PFSK-1 (cell line): ENCODE measurements at regions not wholly inside any gene's neighbourhood (a gene's known extent, or its start where the extent isn't known, plus 50 kb on each side); places are given as distances from the start of the nearest gene placed in this dataset.

Source experiments
- FOXP2 ChIP-seq: optimal IDR thresholded peaks from 2 replicates; pipeline ENCODE3; 2011; ENCODE audit warnings: borderline replicate concordance, control low read depth, inconsistent platforms; ENCODE audit not compliant: insufficient read depth; ENCODE audit errors: extremely low read length, extremely low read depth
- POLR2AphosphoS5 ChIP-seq: IDR thresholded peaks from 2 replicates; pipeline ENCODE4 v1.6.1; 2012; ENCODE audit warnings: low read depth, mild to moderate bottlenecking, control low read depth, low read length, moderate library complexity
- REST ChIP-seq, 2 experiments: IDR thresholded peaks; 2 replicates each; pipeline versions ENCODE4 v1.6.1 to v1.8.0; 2011 to 2012; ENCODE audit warnings: low read depth in 2 of 2, low read length in 2 of 2, control low read depth in 1 of 2, inconsistent platforms in 1 of 2, mild to moderate bottlenecking in 1 of 2, moderate library complexity in 1 of 2; ENCODE audit not compliant: insufficient read depth in 1 of 2
- SIN3A ChIP-seq: IDR thresholded peaks from 2 replicates; pipeline ENCODE4 v1.6.1; 2012; ENCODE audit warnings: mild to moderate bottlenecking, low read length, moderate library complexity, borderline replicate concordance; ENCODE audit not compliant: insufficient read depth
- TAF1 ChIP-seq: IDR thresholded peaks from 2 replicates; pipeline ENCODE4 v1.6.1; 2012; ENCODE audit warnings: low read length, control low read depth, borderline replicate concordance; ENCODE audit not compliant: insufficient read depth

GRCh38 chr15:69763831-69764230 is 311.2 kb downstream of the RPLP1 start:
- TF ChIP-seq TAF1, result no peak
- TF ChIP-seq SIN3A, result no peak
- no peak for TF ChIP-seq FOXP2
- no peak for TF ChIP-seq REST (IDR thresholded peaks at IDR 0.05; ENCODE audit: insufficient read depth in 1 of 2, low read depth in 2 of 2, low read length in 2 of 2)
- TF ChIP-seq POLR2AphosphoS5, result no peak

DNA sequence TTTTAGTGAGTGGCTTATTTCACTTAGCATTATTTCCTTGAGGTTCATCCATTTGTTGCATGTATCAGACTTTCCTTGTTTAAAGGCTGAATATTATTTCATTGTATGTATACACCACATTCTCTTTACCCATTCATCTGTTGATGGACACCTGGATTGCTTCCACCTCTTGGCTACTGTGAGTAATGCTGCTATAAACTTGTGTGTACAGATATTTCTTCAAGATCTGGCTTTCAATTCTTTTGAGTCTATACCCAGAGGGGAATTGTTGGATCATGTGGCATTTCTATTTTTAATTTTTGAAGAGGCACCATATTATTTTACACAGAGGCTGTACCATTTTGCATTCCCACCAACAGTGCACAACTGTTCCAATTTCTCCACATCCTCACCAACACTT is 313.5 kb downstream of the RPLP1 start:
- no peak for TF ChIP-seq FOXP2
- no peak for TF ChIP-seq POLR2AphosphoS5
- TF ChIP-seq TAF1, result no peak
- no peak for TF ChIP-seq REST (IDR thresholded peaks at IDR 0.05; ENCODE audit: insufficient read depth in 1 of 2, low read depth in 2 of 2, low read length in 2 of 2)
- no peak for TF ChIP-seq SIN3A

DNA sequence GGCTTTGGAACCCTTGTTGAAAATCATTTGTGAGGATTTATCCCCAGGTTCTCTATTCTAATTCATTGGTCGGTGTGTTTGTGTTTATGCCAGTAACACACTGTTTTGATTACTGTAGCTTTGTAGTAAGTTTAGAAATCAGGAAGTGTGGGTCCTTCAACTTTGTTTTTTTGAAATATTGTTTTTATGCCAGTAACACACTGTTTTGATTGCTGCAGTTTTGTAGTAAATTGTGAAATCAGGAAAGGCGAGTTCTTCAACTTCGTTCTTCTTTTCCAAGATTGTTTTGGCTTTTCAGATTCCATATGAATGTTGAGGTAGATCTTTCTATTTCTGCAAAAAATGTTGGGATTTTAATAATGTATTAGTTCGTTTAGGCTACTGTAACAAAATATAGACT is 314.6 kb downstream of the RPLP1 start:
- TF ChIP-seq FOXP2 (no peak), REST (IDR thresholded peaks at IDR 0.05; ENCODE audit: insufficient read depth in 1 of 2, low read depth in 2 of 2, low read length in 2 of 2) (no peak), POLR2AphosphoS5 (no peak), SIN3A (no peak)

DNA sequence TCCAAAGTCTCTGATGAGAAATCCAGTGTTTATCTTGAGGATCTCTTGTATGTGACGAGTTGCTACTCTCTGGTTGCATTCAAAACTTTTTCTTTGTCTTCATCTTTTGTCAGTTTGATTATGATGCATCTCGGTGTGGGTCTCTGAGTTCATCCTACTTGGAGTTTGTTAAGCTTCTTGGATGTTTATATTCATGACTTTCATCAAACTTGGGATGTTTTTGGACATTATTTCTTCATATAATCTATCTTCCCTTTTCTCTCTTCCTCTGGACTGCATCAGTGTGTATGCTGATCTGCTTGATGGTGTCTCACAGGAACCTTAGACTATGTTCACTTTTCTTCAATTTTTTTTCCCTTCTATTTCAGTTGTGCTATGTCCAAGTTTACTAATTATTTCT is 320.4 kb downstream of the TLE3 start:
- TF ChIP-seq SIN3A, result no peak
- TF ChIP-seq TAF1, result no peak
- TF ChIP-seq POLR2AphosphoS5, result no peak

DNA sequence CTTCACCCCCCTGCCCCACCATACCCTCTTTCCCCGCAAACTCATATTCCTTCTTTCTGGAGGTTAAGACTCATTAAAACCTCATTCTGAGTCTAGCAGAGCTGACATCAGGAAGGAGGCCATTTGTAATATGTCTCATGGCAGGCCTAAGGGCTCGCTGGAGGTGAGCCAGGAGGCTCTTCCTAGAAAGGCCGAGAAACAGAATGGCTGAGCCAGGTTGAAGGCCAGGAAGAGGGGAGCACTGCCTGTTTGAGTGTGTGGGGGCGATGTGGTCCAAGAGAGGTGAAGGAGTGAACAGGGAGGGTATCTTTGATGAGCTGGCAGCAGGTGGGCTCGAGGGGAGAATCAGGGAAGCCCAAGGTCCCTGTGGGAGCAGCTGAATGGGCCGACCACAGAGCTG is 317.3 kb downstream of the TLE3 start:
- TF ChIP-seq POLR2AphosphoS5 (no peak), TAF1 (no peak), SIN3A (no peak), REST (IDR thresholded peaks at IDR 0.05; ENCODE audit: insufficient read depth in 1 of 2, low read depth in 2 of 2, low read length in 2 of 2) (no peak), FOXP2 (no peak)

- TF ChIP-seq POLR2AphosphoS5 (no peak), FOXP2 (no peak), TAF1 (no peak), SIN3A (no peak), REST (IDR thresholded peaks at IDR 0.05; ENCODE audit: insufficient read depth in 1 of 2, low read depth in 2 of 2, low read length in 2 of 2) (no peak)
These were observed 316.7 kb downstream of the TLE3 start for GRCh38 chr15:69780981-69781380.
